T-helper 22 cell (primary cell): ENCODE measurements at regions not wholly inside any gene's neighbourhood (a gene's known extent, or its start where the extent isn't known, plus 50 kb on each side); places are given as distances from the start of the nearest gene placed in this dataset.
"Not testable (repeated sequence)": the region's sequence is repeated elsewhere in the genome, so short reads cannot be mapped to it uniquely, and the experiment has no call there.

ENCODE experiments used
- DNase-seq: peaks from one replicate; pipeline ENCODE4 v3.0.0-alpha.2; 2020; ENCODE audit warnings: low read depth

DNA sequence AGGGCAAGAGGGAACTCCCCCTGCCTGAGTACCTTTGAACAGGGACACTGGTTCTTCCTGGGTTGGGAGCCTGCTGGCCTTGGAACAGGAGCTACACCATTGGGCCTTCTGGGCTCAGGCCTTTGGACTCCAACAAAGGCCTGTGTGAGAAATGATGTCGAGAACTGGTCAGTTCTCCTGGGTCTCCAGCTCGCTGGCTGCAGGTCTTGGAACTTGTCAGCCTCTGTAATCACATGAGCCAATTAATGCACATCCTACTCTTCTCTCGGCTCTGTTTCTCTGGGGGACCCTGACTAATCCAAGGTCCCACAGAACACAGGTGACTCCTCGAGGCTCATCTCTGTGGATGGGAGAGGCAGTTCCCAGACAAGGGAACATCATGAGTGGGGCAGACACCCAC, 104.7 kb upstream of the PLGLB2 start:
- DNase-seq, result not testable (repeated sequence)

DNA sequence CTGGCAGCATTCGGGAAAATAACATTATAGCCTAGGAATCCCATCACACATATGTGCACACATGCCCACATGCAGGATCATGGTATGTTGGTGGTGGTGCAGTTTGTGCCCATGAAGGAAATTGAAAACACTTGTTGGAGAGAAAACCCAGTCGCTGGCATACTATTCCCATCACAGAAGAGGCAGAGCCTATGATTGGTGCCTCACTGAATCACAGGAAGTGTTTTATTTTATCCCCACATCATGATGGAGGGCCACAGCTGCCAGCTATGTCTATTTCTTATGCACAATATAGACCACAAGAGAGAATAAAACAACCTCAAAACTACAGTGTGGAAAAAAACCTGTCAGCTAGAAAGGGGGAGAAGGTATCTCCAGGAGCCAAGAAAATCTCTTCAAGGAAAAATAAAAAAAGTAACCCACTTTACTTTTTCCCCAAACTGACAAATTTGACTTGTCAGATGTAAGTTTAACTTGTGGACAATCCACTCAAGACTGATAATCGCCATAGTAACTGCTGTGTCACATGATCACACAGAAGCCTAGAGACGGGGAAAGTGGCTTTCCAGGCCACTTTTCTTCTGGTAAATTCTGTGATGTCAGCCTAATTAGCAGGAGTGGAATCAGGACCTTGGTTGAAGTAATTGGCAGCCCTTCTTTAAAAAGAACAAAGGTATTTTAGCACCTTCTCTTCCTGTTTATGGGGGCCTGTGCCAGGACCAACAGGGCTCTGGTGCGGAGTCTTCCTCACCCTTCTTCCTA, 100.0 kb upstream of the PLGLB2 start:
- not testable (repeated sequence) for DNase-seq

DNA sequence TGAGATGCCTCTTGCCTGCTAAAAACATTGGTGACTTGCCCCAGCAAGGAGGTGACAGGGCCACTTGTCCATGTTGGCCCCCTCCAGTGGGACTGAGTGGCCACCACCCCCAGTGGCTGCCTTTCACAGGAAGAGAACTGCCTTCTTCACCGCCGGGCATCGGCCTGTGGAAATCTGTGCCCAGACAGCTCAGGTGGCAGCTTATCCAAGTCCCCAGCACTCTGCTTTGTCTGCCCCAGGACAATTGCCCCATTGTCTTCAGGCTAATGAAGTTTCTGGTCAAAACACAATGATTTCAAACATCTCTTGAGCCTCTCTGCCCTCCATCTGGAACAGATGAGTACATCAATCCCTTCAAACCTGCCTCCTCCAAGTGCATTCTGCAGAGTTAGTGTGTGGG, 99.1 kb upstream of the PLGLB2 start:
- not testable (repeated sequence) for DNase-seq

DNA sequence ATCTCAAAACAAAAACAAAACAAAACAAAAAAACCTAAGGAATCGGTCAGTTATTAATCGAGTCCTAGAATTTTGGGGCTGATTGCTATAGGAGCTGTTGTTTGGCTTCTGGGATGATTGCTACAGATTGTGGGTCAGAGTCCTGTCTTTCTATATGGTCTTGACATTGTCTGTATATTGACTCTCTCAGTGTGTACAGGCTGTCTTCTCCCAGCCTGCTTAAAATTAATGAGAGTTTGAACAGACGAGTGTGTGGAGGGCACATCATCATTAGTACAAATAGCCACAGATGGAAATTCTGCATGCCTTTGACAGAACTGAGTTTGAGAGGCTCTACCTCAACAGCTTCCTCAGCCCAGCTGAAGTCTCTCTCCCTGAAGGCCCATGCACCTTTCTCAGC, 98.0 kb upstream of the PLGLB2 start:
- not testable (repeated sequence) for DNase-seq

DNA sequence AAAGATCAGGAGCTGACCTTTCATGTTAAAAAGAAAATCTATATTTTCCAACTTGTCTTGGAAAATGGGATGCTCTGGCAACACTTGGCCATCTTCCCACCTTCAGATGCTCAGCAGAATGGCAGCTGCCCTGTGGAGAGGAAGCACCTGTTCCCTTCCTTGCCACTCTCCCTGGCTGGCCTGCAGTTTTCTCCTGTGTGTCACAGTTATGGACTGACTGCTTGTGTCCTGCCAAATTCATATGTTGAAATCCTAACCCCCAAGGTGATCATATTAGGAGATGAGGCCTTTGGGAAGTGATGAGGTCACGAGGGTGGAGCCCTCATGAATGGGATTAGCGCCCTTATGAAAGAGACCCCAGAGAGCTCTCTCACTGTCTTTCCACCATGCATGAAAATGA, 97.0 kb upstream of the PLGLB2 start:
- not testable (repeated sequence) for DNase-seq

DNA sequence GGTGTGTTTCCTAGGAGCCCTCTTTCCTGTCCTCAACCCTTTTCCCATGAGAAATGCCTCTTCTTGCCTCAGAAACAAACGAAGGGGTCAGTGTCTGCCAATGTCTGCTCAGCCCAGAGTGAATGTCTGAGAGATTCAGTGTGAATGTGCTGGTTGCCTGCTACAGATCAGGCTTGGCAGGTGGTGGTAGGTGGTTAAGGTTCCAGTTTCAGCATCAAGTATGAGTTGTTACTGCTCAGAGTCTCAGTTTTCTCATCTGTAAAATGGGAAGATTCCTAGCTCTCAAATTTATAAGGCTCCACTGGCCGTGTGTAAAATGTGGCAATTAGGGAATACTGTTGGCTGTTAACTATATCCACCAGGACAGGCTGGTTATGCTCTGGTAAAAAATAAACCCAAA, 96.3 kb upstream of the PLGLB2 start:
- not testable (repeated sequence) for DNase-seq

DNA sequence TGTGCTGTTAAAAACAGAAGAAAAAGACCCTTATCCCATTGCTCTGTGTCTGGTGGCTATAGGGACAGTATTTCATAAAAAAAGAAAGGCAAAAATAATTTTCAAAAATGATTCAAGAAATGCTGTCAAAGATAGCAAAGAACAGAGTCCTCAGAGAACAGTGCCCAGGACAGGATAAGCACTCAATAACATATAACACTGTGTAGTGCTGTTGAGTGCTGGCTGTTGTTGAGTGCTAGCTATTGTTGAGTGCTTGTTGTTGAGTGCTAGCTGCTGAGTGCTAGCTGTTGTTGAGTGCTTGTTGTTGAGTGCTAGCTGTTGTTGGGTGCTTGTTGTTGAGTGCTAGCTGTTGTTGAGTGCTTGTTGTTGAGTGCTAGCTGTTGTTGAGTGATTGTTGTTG, 94.5 kb upstream of the PLGLB2 start:
- not testable (repeated sequence) for DNase-seq

DNA sequence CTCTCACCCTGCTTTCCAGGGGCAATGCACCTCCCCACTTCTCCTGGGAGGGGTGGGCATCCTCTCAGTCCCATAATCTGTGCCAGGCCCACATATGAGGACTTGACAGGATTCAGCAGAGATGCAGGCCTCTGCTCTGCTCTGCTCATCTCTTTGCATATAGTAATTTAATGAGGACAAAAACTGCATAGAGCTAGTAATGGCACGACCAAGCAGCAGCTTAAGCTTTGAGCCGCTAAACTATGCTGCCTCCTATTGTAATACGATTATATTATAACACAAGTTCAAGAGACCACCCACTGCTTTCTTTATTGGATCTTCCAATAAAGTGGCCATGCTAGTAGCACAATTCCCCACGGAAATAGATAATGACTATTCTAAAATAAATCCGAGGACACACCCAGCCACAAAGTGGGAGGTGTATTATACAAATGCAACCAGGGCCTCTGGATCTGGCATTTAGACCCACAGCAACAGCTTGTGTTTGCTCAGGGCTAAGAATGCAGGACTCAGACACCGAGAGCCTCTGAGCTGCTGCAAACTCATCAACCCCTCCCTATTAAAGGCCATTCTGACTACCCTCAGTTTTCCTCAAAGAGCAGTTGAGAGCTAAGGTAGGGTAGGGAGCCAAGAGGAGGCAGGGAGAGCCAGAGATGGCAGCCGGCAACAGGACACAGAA, 93.6 kb upstream of the PLGLB2 start:
- not testable (repeated sequence) for DNase-seq

DNA sequence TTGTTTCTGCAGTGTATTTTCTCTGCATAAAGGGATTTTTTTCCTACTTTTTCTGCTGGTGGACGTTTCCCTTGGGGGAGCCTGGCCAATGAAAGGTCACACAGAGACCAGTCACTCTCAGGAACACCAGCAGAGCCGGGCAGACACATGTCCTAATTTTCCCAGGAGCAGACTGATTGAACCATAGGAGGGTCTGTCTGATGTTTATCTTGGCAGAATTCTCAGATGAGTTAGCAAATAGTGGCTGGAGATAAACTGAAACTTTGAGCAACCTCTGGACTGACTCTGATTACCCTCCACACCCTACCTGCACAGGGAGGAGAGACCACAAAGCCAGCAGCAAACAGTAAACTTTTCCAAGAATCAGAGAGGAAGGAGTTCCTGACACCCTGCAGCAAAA, 90.0 kb upstream of the PLGLB2 start:
- DNase-seq, result not testable (repeated sequence)

DNA sequence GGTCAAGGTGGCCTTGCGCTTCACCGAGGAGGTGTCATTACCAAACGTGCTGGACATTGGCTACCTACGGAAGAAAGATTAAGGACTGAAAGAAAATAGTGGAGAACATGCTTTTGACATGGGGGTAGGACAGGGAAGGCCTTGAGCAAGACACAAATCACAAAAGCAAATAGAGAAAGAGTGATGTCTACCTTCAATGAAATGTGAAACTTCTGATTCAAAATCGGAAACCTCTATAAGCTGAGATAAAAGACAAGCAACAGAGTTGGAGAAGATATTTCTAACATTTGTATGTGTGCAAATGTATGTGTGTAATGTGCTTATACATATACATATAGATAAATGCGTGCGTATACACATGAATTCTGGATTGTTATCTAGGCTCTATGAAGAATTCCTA, 89.5 kb upstream of the PLGLB2 start:
- not testable (repeated sequence) for DNase-seq

DNA sequence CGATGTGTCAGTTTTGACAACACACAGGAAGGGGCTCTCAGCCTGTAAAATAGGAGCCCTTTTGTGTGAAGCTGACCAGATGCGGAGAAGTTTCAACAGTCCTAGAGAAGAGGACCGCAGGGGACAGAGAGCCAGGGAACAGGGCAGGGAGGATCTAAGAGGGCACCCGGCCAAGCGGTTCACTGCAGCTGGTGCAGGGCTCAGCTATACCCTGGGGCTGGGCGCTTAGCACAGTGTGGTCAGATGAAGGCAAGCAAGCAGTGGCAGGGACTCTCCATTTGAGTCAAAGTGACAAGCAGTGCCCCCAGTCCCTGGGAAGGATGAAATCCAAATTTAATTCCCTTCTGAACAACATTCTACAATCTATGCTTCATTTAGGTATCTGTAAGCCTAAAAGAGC, 88.9 kb upstream of the PLGLB2 start:
- DNase-seq, result not testable (repeated sequence)

DNA sequence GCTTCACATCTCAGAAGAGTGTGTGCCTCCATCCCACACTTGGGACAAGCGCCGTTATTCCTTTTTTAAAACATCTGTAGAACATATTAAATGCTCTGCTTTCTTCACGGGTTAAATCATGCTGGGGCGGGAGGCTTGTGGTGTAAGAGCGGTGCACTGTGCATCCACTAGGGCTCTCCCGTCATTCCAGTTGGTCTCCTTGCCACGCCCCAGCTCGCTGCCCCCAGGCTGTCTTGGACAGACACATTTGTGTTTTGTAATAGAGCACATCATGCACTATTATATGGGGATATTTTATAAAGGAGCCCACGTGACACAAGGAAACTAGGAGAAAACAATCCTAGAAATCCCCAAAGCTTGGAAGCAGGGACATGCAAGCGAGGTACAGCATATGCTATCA, 87.7 kb upstream of the PLGLB2 start:
- not testable (repeated sequence) for DNase-seq

DNA sequence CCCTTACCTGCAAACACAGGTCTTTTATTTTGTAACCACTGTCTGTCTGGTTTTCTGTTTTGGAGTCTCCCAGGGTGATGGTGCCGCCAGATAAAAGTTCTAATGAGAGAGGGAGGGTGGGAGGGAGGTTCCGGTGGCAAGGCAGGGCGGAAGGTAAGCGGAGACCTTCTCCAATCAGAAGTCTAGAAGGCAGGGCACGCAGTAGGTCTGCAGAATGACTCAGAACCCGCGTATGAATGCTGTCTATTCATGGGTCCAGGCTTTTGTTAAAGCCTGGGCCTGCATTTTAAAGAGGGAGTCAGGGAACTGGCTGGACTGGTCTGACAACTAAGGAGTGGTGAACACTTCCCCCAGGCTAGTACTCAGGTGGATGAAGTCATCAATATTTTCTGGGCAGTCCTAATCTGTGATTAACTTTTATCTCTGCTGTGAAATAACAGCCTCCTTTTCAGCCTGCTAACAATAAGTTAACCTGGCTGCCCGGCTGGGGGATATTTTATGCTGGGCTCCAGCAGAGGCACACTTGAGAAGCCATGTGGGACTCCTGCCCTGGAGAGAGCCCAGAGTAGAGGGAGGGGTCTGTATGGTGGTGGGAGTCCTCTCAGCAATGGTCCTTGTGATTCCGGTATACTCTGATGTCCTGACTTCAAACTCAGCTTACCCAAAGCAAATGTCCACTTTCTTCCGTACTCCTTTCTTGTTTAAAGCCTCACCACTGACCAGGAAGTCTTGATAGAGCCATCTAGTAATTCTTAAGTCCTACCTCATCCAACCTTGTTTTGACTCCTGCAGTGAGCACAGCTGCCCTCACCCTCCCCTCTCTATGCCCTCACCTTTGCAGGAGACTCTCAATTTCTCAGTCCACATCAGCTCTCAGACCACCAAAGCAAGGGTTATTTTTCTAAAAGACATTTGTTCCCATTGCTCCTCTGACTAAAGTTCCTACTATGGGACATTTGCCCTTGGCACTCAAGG, 85.3 kb upstream of the PLGLB2 start:
- DNase-seq, result not testable (repeated sequence)

DNA sequence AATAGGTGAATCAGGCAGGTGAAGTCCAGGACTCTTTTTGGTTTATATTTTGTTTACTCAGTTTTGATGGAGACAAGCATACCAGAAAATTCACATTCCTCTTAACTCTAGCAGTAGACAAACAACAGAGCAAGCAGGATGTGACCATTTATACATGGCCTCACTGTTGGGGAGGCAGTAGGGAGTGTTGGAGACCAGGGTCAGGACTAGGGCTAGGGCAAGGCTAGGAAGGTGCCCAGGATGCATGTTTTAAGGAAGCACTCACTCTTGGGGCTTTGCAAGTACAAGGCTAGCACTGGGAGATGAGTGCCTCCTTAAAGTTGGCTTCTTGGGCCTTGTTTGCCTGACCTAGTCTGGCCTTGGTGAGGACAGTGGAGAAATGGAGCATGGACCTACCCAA, 84.5 kb upstream of the PLGLB2 start:
- not testable (repeated sequence) for DNase-seq

DNA sequence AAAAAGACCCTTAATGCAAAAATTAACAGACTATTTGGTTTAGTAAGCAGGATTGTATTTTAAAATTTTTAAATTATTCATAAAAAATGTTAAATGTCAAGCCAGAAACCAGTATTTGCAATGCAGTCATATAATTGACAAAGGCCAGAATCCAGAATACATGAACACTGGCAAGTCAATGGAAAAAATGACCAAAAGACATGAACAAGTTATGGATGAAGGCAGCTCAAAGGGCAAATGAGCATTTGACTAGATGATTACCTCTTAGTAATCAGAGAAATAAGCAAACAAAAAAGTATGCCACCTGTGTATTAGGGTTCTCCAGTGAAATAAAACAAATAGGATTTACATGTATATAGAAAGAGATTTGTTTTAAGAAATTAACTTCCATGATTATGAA, 80.9 kb upstream of the PLGLB2 start:
- DNase-seq, result not testable (repeated sequence)

DNA sequence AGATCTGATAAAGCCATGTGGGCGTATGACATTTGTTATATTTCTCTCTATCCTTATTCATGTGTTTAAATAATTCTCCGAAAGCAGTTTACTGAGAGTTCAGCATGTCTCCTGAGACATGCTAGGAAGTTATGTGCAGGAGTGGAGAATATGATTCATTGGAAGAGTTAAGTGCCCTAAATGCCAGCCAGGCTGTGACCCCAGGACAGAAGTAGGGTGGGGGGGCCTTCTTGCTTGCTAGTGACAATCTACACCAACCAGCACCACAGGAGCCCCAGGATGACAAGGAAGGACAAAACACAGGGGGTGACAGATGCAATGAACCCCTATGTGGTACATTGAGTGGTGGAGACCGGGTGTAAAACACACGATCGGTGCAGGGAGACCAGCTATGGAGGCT, 79.5 kb upstream of the PLGLB2 start:
- not testable (repeated sequence) for DNase-seq

DNA sequence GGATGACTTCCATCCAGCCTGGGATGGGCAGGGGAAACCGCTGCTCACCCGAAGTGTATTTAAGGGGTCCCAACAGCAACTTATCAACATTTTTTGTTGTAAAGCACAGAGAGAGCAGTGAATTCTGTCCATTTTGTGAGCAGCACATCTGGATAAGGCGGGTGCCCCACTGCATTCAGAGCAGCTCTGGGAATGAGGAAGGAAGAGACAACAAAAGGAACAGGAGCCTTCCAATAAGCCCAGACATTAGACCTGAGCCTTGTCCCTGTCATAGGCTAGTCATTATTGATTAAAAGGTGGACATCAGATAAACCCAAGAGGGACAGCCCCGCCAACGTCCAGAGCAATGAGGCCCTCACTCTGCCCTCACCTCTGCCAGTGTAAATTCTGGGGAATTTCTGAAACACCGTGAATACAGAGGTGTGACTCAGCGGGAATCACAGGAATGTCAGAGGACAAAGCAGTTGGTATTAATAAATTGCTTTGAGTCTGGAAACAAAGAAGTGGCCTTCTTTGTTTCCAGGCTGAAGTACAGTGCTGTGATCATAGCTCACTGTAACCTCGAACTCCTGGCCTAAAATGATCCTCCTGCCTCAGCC, 78.2 kb upstream of the PLGLB2 start:
- DNase-seq, result not testable (repeated sequence)

DNA sequence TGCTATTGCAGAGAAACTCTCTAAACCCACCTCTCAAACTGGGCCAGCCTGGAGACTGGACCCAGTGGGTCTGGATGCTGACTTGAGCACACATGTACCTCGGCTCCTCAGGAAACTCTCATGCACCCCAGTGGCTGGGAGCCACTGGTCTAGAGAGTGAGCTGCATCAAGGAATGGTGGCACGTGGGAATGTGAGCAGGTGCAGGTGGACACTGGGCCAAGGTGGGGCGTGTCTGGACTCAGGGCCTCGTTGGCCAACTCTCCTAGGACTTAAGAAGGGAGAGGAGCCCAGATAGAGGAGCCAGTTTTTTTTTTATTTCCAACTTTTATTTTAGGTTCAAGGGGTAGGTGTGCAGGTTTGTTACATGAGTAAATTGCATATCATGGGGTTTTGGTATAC, 75.5 kb upstream of the PLGLB2 start:
- not testable (repeated sequence) for DNase-seq

DNA sequence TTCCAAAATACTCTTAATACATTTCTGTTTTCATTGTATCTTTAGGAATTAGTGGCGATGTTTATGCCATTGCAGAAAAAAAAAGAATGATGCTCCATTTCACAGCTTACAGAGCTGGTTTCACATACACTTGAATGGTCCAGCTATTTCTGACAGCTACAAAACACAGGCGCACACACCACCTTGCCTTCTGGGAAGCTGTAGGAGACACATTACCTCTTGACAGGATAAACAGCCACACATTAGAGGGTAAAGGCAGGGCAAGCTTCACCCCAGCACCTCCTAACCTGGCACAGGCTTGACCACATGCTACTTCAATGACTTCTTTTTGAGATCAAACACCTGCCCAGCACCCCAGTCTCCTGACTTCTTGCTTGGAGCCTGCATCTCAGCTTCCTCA, 73.2 kb upstream of the PLGLB2 start:
- DNase-seq, result not testable (repeated sequence)

DNA sequence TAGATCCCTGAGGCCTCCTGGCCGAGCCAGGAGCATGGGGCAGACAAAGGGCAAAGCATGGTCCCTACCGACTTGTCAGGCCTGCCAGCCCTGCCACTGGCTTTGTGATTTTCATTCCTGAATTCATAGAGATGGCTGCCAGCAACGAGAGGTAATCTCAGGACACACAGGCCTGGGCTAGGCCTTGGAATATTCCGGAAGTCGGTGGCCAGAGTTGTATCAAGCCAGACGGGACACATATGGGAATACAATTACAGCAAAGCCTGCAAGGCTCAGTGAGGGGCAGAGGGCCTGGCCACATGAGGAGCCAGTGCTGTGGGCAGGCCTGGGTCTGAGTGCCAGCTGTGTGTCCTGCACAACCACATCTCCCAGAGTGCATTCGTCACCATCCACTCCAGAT, 72.4 kb upstream of the PLGLB2 start:
- DNase-seq, result not testable (repeated sequence)

DNA sequence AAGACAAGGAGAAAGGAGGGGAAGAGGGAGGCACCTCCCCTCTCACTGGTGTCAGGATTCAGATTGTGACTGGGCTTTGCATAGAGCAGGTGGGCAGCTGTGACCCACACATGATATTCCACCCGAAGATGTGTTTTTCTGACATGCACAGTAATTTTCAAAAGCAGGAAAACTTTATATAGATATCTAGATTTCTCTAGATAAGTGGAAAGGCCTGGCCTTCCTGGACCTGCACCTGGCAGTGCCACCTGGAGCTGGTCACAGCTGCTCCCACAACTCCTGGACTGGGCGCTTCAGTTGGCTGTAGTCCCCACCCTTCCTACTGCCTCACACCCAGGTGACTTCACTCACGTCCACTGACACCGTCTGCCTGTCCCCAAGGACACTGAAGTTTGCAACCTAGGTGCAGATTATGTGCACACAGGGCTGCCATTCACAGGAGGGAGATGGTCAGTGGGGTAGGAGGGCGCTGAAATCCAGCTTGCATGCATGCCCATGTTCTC, 70.4 kb upstream of the PLGLB2 start:
- not testable (repeated sequence) for DNase-seq

DNA sequence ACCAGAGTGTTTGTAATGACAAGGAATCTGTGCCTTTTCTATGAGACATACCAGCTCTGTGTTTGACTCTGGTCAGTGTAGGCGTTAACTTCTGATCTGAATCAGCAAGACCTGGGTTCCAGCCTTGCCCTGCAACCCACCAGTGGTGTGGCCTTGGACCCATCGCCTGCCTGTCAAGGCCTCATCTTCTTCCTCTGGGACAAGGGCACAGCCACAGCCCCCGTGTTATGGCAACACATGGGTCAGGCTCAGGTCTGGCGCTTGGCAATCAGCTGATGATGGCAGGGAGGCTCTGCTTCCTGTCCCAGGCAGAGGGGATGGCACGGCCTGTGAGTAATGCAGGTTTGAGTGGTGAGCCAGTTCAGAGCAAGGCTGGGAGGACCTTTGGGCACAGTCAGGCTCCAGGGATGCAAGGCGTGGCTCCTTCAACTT, 69.1 kb upstream of the PLGLB2 start:
- DNase-seq, result not testable (repeated sequence)
